ENCODE measurements at regions not wholly inside any gene's neighbourhood (a gene's known extent, or its start where the extent isn't known, plus 50 kb on each side); places are given as distances from the start of the nearest gene placed in this dataset.
"Not testable (repeated sequence)": the region's sequence is repeated elsewhere in the genome, so short reads cannot be mapped to it uniquely, and the experiment has no call there.

GRCh38 chr17:13099089-13099735 is 81.4 kb upstream of the ELAC2 start:
- Mint-ChIP-seq H3K4me3 (ENCODE audit: unreplicated experiment) (no peak overlapping the region), H3K4me1 (ENCODE audit: low read depth, unreplicated experiment) (no peaks in the 10 kb centered on the region), H3K9me3 (ENCODE audit: unreplicated experiment) (peaks cover 5% of the 10 kb centered on the region), H3K27me3 (ENCODE audit: low read depth, unreplicated experiment) (no peaks in the 10 kb centered on the region), H3K36me3 (ENCODE audit: low read depth, unreplicated experiment) (no peaks in the 10 kb centered on the region), H3K27ac (ENCODE audit: unreplicated experiment) (no peak overlapping the region)
- no peak for TF ChIP-seq CTCF (IDR thresholded peaks at IDR 0.05; ENCODE audit: insufficient read depth, low read depth, low read length)
- no peak for TF ChIP-seq EZH2 (IDR thresholded peaks at IDR 0.05; ENCODE audit: insufficient read depth, low read length)
- Histone ChIP-seq H3K27me3 (ENCODE audit: insufficient read depth, low read length) (no peaks in the 10 kb centered on the region), H3K36me3 (ENCODE audit: insufficient read depth, low read length) (no peaks in the 10 kb centered on the region), H3K79me2 (ENCODE audit: insufficient read depth, low read length) (no peaks in the 10 kb centered on the region), H2AFZ (ENCODE audit: low read depth, low read length) (no peak overlapping the region), H3K4me1 (ENCODE audit: insufficient read depth, low read length) (no peaks in the 10 kb centered on the region), H3K4me3 (ENCODE audit: insufficient read depth, low read depth, low read length) (no peak overlapping the region), H3K4me2 (ENCODE audit: low read length) (no peak overlapping the region), H4K20me1 (ENCODE audit: insufficient read depth, low read length) (no peaks in the 10 kb centered on the region), H3K27ac (ENCODE audit: low read depth, low read length) (no peak overlapping the region), H3K9me3 (ENCODE audit: insufficient read depth, low read depth, low read length) (no peaks in the 10 kb centered on the region), H3K9ac (ENCODE audit: low read length) (no peak overlapping the region)
- DNase-seq (ENCODE audit: low read depth): no peak
- FAIRE-seq: no peak

- H3K4me1 ChIP-seq (ENCODE audit: insufficient read depth, low read length): no peaks in the 10 kb centered on the region
- no peak overlapping the region for H3K4me3 Mint-ChIP-seq (ENCODE audit: unreplicated experiment)
- no peaks in the 10 kb centered on the region for H3K36me3 Mint-ChIP-seq (ENCODE audit: low read depth, unreplicated experiment)
- H3K4me2 ChIP-seq (ENCODE audit: low read length): no peak overlapping the region
- H3K4me3 ChIP-seq (ENCODE audit: insufficient read depth, low read depth, low read length): no peak overlapping the region
- no peaks in the 10 kb centered on the region for H3K4me1 Mint-ChIP-seq (ENCODE audit: low read depth, unreplicated experiment)
- H3K27me3 Mint-ChIP-seq (ENCODE audit: low read depth, unreplicated experiment): no peaks in the 10 kb centered on the region
- no peak for TF ChIP-seq CTCF (IDR thresholded peaks at IDR 0.05; ENCODE audit: insufficient read depth, low read depth, low read length)
- TF ChIP-seq EZH2 (IDR thresholded peaks at IDR 0.05; ENCODE audit: insufficient read depth, low read length): no peak
- H3K27ac Mint-ChIP-seq (ENCODE audit: unreplicated experiment): no peak overlapping the region
- no peaks in the 10 kb centered on the region for H3K9me3 ChIP-seq (ENCODE audit: insufficient read depth, low read depth, low read length)
- FAIRE-seq (no peak), DNase-seq (ENCODE audit: low read depth) (no peak)
- no peaks in the 10 kb centered on the region for H3K79me2 ChIP-seq (ENCODE audit: insufficient read depth, low read length)
- H2AFZ ChIP-seq (ENCODE audit: low read depth, low read length): no peak overlapping the region
- H3K27me3 ChIP-seq (ENCODE audit: insufficient read depth, low read length): no peaks in the 10 kb centered on the region
- no peak overlapping the region for H3K9ac ChIP-seq (ENCODE audit: low read length)
- H3K27ac ChIP-seq (ENCODE audit: low read depth, low read length): no peak overlapping the region
- H3K36me3 ChIP-seq (ENCODE audit: insufficient read depth, low read length): no peaks in the 10 kb centered on the region
- no peaks in the 10 kb centered on the region for H3K9me3 Mint-ChIP-seq (ENCODE audit: unreplicated experiment)
- H4K20me1 ChIP-seq (ENCODE audit: insufficient read depth, low read length): no peaks in the 10 kb centered on the region
Measured at GRCh38 chr17:13096291-13096690, 78.5 kb upstream of the ELAC2 start.

GRCh38 chr17:13092010-13092409 is 74.2 kb upstream of the ELAC2 start:
- H4K20me1 ChIP-seq (ENCODE audit: insufficient read depth, low read length); H3K79me2 ChIP-seq (ENCODE audit: insufficient read depth, low read length); H3K4me2 ChIP-seq (ENCODE audit: low read length); H3K27ac ChIP-seq (ENCODE audit: low read depth, low read length); H3K27me3 ChIP-seq (ENCODE audit: insufficient read depth, low read length); H3K36me3 ChIP-seq (ENCODE audit: insufficient read depth, low read length); H3K4me1 Mint-ChIP-seq (ENCODE audit: low read depth, unreplicated experiment); H3K4me1 ChIP-seq (ENCODE audit: insufficient read depth, low read length); H3K9ac ChIP-seq (ENCODE audit: low read length); H3K27ac Mint-ChIP-seq (ENCODE audit: unreplicated experiment); H3K9me3 ChIP-seq (ENCODE audit: insufficient read depth, low read depth, low read length); H3K9me3 Mint-ChIP-seq (ENCODE audit: unreplicated experiment); FAIRE-seq; H3K4me3 Mint-ChIP-seq (ENCODE audit: unreplicated experiment); H3K36me3 Mint-ChIP-seq (ENCODE audit: low read depth, unreplicated experiment); H3K27me3 Mint-ChIP-seq (ENCODE audit: low read depth, unreplicated experiment); H2AFZ ChIP-seq (ENCODE audit: low read depth, low read length); DNase-seq (ENCODE audit: low read depth); H3K4me3 ChIP-seq (ENCODE audit: insufficient read depth, low read depth, low read length): not testable (repeated sequence)

Data from astrocyte (in vitro differentiated cells and primary cell).